Activated T-helper 1 cell treated with anti-CD3 and anti-CD28 coated beads, Interleukin-12 subunit alpha, Interleukin-12 subunit beta, Interleukin-2, Interleukin-4 antibody, amounts not matched to agents 30 ng/mL and 10 ng/mL and 1 ng/mL, durations not matched to agents 14 hours and 24 hours and 36 hours (primary cell): ENCODE measurements at regions not wholly inside any gene's neighbourhood (a gene's known extent, or its start where the extent isn't known, plus 50 kb on each side); places are given as distances from the start of the nearest gene placed in this dataset.

ENCODE experiments used
- DNase-seq: peaks from one replicate; pipeline ENCODE4 v3.0.0; 2021; ENCODE audit warnings: low spot score
- H3K27ac Mint-ChIP-seq: one replicate; pipeline ENCODE4 v1.8.0; 2021; ENCODE audit warnings: mild to moderate bottlenecking, mixed read lengths
- H3K27me3 Mint-ChIP-seq: one replicate; pipeline ENCODE4 v1.8.0; 2022; ENCODE audit warnings: mild to moderate bottlenecking, moderate library complexity, mixed read lengths; ENCODE audit not compliant: insufficient read depth
- H3K36me3 Mint-ChIP-seq: one replicate; pipeline ENCODE4 v1.8.0; 2021; ENCODE audit warnings: low read depth, mixed read lengths
- H3K4me1 Mint-ChIP-seq: one replicate; pipeline ENCODE4 v1.8.0; 2021; ENCODE audit warnings: low read depth, mixed read lengths
- H3K4me3 Mint-ChIP-seq: one replicate; pipeline ENCODE4 v1.8.0; 2021; ENCODE audit warnings: mild to moderate bottlenecking, moderate library complexity, mixed read lengths
- H3K9me3 Mint-ChIP-seq: one replicate; pipeline ENCODE4 v1.8.0; 2021; ENCODE audit warnings: mixed read lengths
- intact Hi-C: fragments of 100-400 bp; cut with micrococcal nuclease; formaldehyde crosslinking; loops from one replicate; pipeline ENCODE4 v1.15.1; 2024

GRCh38 chr2:217031445-217031844 is 171.6 kb upstream of the TNP1 start:
- Mint-ChIP-seq H3K4me1 (no peaks in the 10 kb centered on the region), H3K27me3 (no peaks in the 10 kb centered on the region), H3K36me3 (no peaks in the 10 kb centered on the region), H3K27ac (no peak overlapping the region), H3K4me3 (no peak overlapping the region), H3K9me3 (no peaks in the 10 kb centered on the region)
- no peak for DNase-seq
- intact Hi-C loops, result no loop called here

- Mint-ChIP-seq H3K36me3 (no peaks in the 10 kb centered on the region), H3K27ac (no peak overlapping the region), H3K9me3 (no peaks in the 10 kb centered on the region), H3K27me3 (no peaks in the 10 kb centered on the region), H3K4me1 (no peaks in the 10 kb centered on the region), H3K4me3 (no peak overlapping the region)
- DNase-seq, result no peak
- intact Hi-C loops, result no loop called here
Observed at GRCh38 chr2:217030081-217030480, 170.2 kb upstream of the TNP1 start.

GRCh38 chr2:217028128-217028527 is 168.3 kb upstream of the TNP1 start:
- H3K27me3 Mint-ChIP-seq, result no peaks in the 10 kb centered on the region
- no peaks in the 10 kb centered on the region for H3K36me3 Mint-ChIP-seq
- no peak for DNase-seq
- no peaks in the 10 kb centered on the region for H3K9me3 Mint-ChIP-seq
- no peak overlapping the region for H3K4me3 Mint-ChIP-seq
- no peak overlapping the region for H3K27ac Mint-ChIP-seq
- intact Hi-C loops, result no loop called here
- H3K4me1 Mint-ChIP-seq, result no peaks in the 10 kb centered on the region

DNA sequence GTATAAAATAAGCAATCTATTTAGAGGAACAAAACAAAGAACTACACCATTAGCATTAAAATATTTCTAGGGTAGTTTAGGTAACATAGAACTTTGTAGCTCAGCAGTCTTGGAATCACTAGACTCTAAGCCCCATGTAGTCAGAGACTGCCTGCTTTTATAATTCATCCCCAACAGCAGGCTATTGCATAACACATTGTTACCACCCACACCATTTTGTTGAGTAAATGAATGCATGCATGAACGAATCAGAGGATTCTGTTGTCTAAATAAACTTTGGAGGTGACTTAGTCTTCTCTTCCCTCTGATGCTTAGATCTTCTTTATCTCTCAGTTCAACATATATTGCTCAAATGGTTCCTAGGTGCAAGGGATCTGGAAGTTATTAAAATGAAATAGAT is 167.6 kb upstream of the TNP1 start:
- no peak overlapping the region for H3K27ac Mint-ChIP-seq
- H3K36me3 Mint-ChIP-seq, result no peaks in the 10 kb centered on the region
- intact Hi-C loops, result no loop called here
- H3K4me3 Mint-ChIP-seq, result no peak overlapping the region
- H3K9me3 Mint-ChIP-seq, result no peaks in the 10 kb centered on the region
- no peaks in the 10 kb centered on the region for H3K27me3 Mint-ChIP-seq
- DNase-seq, result no peak
- no peaks in the 10 kb centered on the region for H3K4me1 Mint-ChIP-seq

DNA sequence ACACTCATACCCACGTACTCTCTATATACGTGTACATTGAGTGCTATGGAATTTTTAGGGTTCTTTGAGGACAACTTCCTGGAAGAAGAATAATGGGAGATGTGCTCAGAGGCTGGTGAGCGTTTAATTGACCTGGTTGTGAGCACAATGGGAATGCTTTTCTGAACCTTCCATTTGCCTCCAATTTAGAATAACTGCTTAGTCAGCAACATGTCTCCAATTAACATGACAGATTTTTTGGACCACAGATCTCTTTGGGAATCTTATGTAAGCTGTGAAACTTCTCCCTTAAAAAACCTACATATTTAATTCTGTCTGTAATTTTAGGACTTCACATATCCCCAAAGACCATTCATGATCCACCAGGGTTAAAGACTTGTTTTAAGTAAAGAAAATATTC is 166.7 kb upstream of the TNP1 start:
- no peaks in the 10 kb centered on the region for H3K36me3 Mint-ChIP-seq
- no peaks in the 10 kb centered on the region for H3K4me1 Mint-ChIP-seq
- H3K9me3 Mint-ChIP-seq, result no peaks in the 10 kb centered on the region
- no peak overlapping the region for H3K4me3 Mint-ChIP-seq
- H3K27me3 Mint-ChIP-seq, result no peaks in the 10 kb centered on the region
- no peak for DNase-seq
- H3K27ac Mint-ChIP-seq, result no peak overlapping the region
- intact Hi-C loops, result no loop called here

GRCh38 chr2:217026161-217026560 is 166.3 kb upstream of the TNP1 start:
- intact Hi-C loops, result no loop called here
- DNase-seq, result no peak
- H3K4me3 Mint-ChIP-seq, result no peak overlapping the region
- H3K27me3 Mint-ChIP-seq, result no peaks in the 10 kb centered on the region
- H3K36me3 Mint-ChIP-seq, result no peaks in the 10 kb centered on the region
- no peak overlapping the region for H3K27ac Mint-ChIP-seq
- no peaks in the 10 kb centered on the region for H3K9me3 Mint-ChIP-seq
- H3K4me1 Mint-ChIP-seq, result no peaks in the 10 kb centered on the region

- Mint-ChIP-seq H3K4me1 (no peaks in the 10 kb centered on the region), H3K9me3 (no peaks in the 10 kb centered on the region), H3K27me3 (no peaks in the 10 kb centered on the region), H3K36me3 (no peaks in the 10 kb centered on the region), H3K27ac (no peak overlapping the region), H3K4me3 (no peak overlapping the region)
- intact Hi-C loops, result no loop called here
- no peak for DNase-seq
Observed at GRCh38 chr2:217023611-217024010, 163.7 kb upstream of the TNP1 start.

GRCh38 chr2:217017456-217018252 is 157.8 kb upstream of the TNP1 start:
- no peaks in the 10 kb centered on the region for H3K9me3 Mint-ChIP-seq
- intact Hi-C loops, result no loop called here
- no peaks in the 10 kb centered on the region for H3K36me3 Mint-ChIP-seq
- no peak overlapping the region for H3K27ac Mint-ChIP-seq
- H3K27me3 Mint-ChIP-seq, result peaks cover 16% of the 10 kb centered on the region
- no peaks in the 10 kb centered on the region for H3K4me1 Mint-ChIP-seq
- H3K4me3 Mint-ChIP-seq, result no peak overlapping the region
- DNase-seq, result no peak

GRCh38 chr2:217016796-217017419 is 157.0 kb upstream of the TNP1 start:
- peaks cover 17% of the 10 kb centered on the region for H3K27me3 Mint-ChIP-seq

GRCh38 chr2:217014328-217015105 is 154.7 kb upstream of the TNP1 start:
- DNase-seq, result no peak
- Mint-ChIP-seq H3K27ac (no peak overlapping the region), H3K4me3 (no peak overlapping the region), H3K4me1 (no peaks in the 10 kb centered on the region), H3K36me3 (no peaks in the 10 kb centered on the region), H3K9me3 (no peaks in the 10 kb centered on the region), H3K27me3 (peaks cover 17% of the 10 kb centered on the region)
- intact Hi-C loops, result no loop called here

More at GRCh38 chr2:217016796-217017419, 157.0 kb upstream of the TNP1 start:
- Mint-ChIP-seq H3K36me3 (no peaks in the 10 kb centered on the region), H3K27ac (no peak overlapping the region), H3K4me3 (no peak overlapping the region), H3K9me3 (no peaks in the 10 kb centered on the region), H3K4me1 (no peaks in the 10 kb centered on the region)
- DNase-seq, result no peak
- intact Hi-C loops, result loop anchor here (1.0 kb wide), 1 partner anchor 32 kb away; no protein-coding TSS in a partner anchor

- H3K27me3 Mint-ChIP-seq, result peaks cover 20% of the 10 kb centered on the region
- no peak overlapping the region for H3K27ac Mint-ChIP-seq
- no peak overlapping the region for H3K4me3 Mint-ChIP-seq
- H3K9me3 Mint-ChIP-seq, result no peaks in the 10 kb centered on the region
- no peaks in the 10 kb centered on the region for H3K4me1 Mint-ChIP-seq
- no peaks in the 10 kb centered on the region for H3K36me3 Mint-ChIP-seq
- intact Hi-C loops, result no loop called here
- DNase-seq, result no peak
Observed at GRCh38 chr2:217013926-217014325, 154.1 kb upstream of the TNP1 start.

GRCh38 chr2:217011576-217011975 is 151.7 kb upstream of the TNP1 start:
- intact Hi-C loops, result no loop called here
- Mint-ChIP-seq H3K4me1 (no peaks in the 10 kb centered on the region), H3K27me3 (peaks cover 22% of the 10 kb centered on the region), H3K36me3 (no peaks in the 10 kb centered on the region), H3K4me3 (no peak overlapping the region), H3K9me3 (no peaks in the 10 kb centered on the region), H3K27ac (no peak overlapping the region)
- no peak for DNase-seq

DNA sequence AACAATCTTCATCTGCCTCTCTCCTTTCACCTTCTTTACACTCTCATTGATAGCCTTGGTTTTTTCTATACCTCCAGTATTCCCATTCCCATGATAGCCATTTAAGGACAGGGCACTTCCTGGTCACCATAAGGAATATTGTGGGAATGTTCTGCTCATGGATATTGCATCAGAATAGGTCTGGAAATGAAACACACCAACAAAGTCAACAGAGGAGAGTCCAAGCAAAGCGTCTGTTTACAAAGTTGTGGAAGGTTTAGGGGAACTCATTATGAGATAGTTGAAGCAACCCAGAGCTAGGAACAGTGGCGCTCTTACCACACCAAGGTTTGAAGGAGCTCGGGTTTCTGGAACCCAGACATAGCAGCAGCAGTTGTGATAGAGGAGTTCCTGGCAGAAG is 150.3 kb upstream of the TNP1 start:
- intact Hi-C loops, result no loop called here
- peaks cover 19% of the 10 kb centered on the region for H3K27me3 Mint-ChIP-seq
- H3K36me3 Mint-ChIP-seq, result no peaks in the 10 kb centered on the region
- H3K4me1 Mint-ChIP-seq, result no peaks in the 10 kb centered on the region
- H3K9me3 Mint-ChIP-seq, result no peaks in the 10 kb centered on the region
- H3K4me3 Mint-ChIP-seq, result no peak overlapping the region
- H3K27ac Mint-ChIP-seq, result no peak overlapping the region
- no peak for DNase-seq
